Left lobe of liver (tissue), 2 donors: ENCODE measurements at regions not wholly inside any gene's neighbourhood (a gene's known extent, or its start where the extent isn't known, plus 50 kb on each side); places are given as distances from the start of the nearest gene placed in this dataset.
"Not testable (repeated sequence)": the region's sequence is repeated elsewhere in the genome, so short reads cannot be mapped to it uniquely, and the experiment has no call there.

Source experiments
- ATAC-seq: fragments of 200-7000 bp; cut with Tn5 transposase; one replicate; pipeline ENCODE4 v1.9.1; 2020; ENCODE audit warnings: mild to moderate bottlenecking, moderate library complexity
- DNase-seq: peaks from one replicate; pipeline ENCODE4 v3.0.0-alpha.2; 2020; ENCODE audit warnings: low spot score
- donor health status: DM: no; HTN: no; CAD: no; lungs with moderate emphysema.
- donor health status: DM: no; HTN: yes; CAD: no.

GRCh38 chr6:16041327-16041726 is 87.6 kb upstream of the MYLIP start:
- DNase-seq (no peak), ATAC-seq (no peak)

GRCh38 chr6:16040628-16040974 is 88.3 kb upstream of the MYLIP start:
- ATAC-seq (no peak), DNase-seq (no peak)

- DNase-seq, ATAC-seq: not testable (repeated sequence)
Observed at GRCh38 chr6:16039892-16040627, 88.8 kb upstream of the MYLIP start.

GRCh38 chr6:16038938-16039337 is 89.9 kb upstream of the MYLIP start:
- ATAC-seq: no peak
- DNase-seq: no peak

- ATAC-seq: no peak
Observed at GRCh38 chr6:16035488-16036080, 93.3 kb upstream of the MYLIP start.

GRCh38 chr6:16033214-16033613 is 95.7 kb upstream of the MYLIP start:
- no peak for ATAC-seq
- DNase-seq: no peak

More at GRCh38 chr6:16035488-16036080, 93.3 kb upstream of the MYLIP start:
- DNase-seq: no peak

- DNase-seq: no peak
- no peak for ATAC-seq
Observed at GRCh38 chr6:16031278-16031981, 97.5 kb upstream of the MYLIP start.

GRCh38 chr6:16028966-16029365 is 99.9 kb upstream of the MYLIP start:
- no peak for ATAC-seq

GRCh38 chr6:16020259-16020658 is 108.6 kb upstream of the MYLIP start:
- ATAC-seq (no peak), DNase-seq (no peak)

More at GRCh38 chr6:16028966-16029365, 99.9 kb upstream of the MYLIP start:
- no peak for DNase-seq

- no peak for ATAC-seq
Observed at GRCh38 chr6:16019462-16019861, 109.4 kb upstream of the MYLIP start.

GRCh38 chr6:16018626-16019025 is 110.3 kb upstream of the MYLIP start:
- DNase-seq (no peak), ATAC-seq (no peak)

More at GRCh38 chr6:16019462-16019861, 109.4 kb upstream of the MYLIP start:
- no peak for DNase-seq

GRCh38 chr6:16014325-16014724 is 114.6 kb upstream of the MYLIP start:
- not testable (repeated sequence) for ATAC-seq, DNase-seq

- ATAC-seq: no peak
- DNase-seq: no peak
Observed at GRCh38 chr6:16007146-16007545, 121.7 kb upstream of the MYLIP start.

GRCh38 chr6:16006681-16007080 is 122.2 kb upstream of the MYLIP start:
- DNase-seq (no peak), ATAC-seq (no peak)

GRCh38 chr6:16004934-16005679 is 123.8 kb upstream of the MYLIP start:
- ATAC-seq (no peak), DNase-seq (no peak)

- ATAC-seq (no peak), DNase-seq (no peak)
Observed at GRCh38 chr6:16003197-16003491, 125.7 kb upstream of the MYLIP start.

GRCh38 chr6:16002332-16003196 is 126.3 kb upstream of the MYLIP start:
- DNase-seq (no peak), ATAC-seq (no peak)

GRCh38 chr6:16001158-16001557 is 127.7 kb upstream of the MYLIP start:
- DNase-seq (no peak), ATAC-seq (no peak)

GRCh38 chr6:15999201-15999600 is 129.7 kb upstream of the MYLIP start:
- DNase-seq (no peak), ATAC-seq (no peak)

- DNase-seq (no peak), ATAC-seq (no peak)
Observed at GRCh38 chr6:15997586-15998388, 131.1 kb upstream of the MYLIP start.
